ENCODE measurements at regions not wholly inside any gene's neighbourhood (a gene's known extent, or its start where the extent isn't known, plus 50 kb on each side); places are given as distances from the start of the nearest gene placed in this dataset.

- DNase-seq = no peak
- Histone ChIP-seq H3K4me3 (ENCODE audit: insufficient read depth in 1 of 2, low read depth in 1 of 2, low read length in 2 of 2) (no peak overlapping the region), H3K14ac (ENCODE audit: low read length in 2 of 2) (no peak overlapping the region), H2BK120ac (ENCODE audit: low read depth, low read length) (no peak overlapping the region), H3K36me3 (ENCODE audit: control insufficient read depth in 1 of 2, insufficient read depth in 2 of 2, low read depth in 1 of 2, low read length in 2 of 2) (no peaks in the 10 kb centered on the region), H3K4me2 (ENCODE audit: low read length, poor library complexity, severe bottlenecking) (no peak overlapping the region), H2AK5ac (ENCODE audit: low read length, severe bottlenecking) (no peak overlapping the region), H2BK15ac (ENCODE audit: low read depth, poor library complexity, severe bottlenecking) (no peak overlapping the region), H3K23ac (ENCODE audit: low read length in 2 of 2) (no peak overlapping the region), H3K27ac (ENCODE audit: low read length, poor library complexity, severe bottlenecking) (no peak overlapping the region), H4K91ac (ENCODE audit: low read length) (no peak overlapping the region), H2BK12ac (ENCODE audit: low read length in 2 of 2) (no peak overlapping the region), H4K8ac (ENCODE audit: low read length) (no peak overlapping the region), H2AFZ (ENCODE audit: low read depth, low read length) (no peak overlapping the region), H3K27me3 (ENCODE audit: control insufficient read depth in 1 of 2, insufficient read depth in 1 of 2, low read length in 2 of 2) (no peaks in the 10 kb centered on the region), H3K79me1 (replicated peaks; ENCODE audit: low read length, poor library complexity, severe bottlenecking) (no peaks in the 10 kb centered on the region), H2BK5ac (ENCODE audit: low read depth, low read length, poor library complexity, severe bottlenecking) (no peak overlapping the region), H3K18ac (ENCODE audit: low read depth in 1 of 2, low read length in 2 of 2) (no peak overlapping the region), H3K4ac (ENCODE audit: low read depth in 1 of 2, low read length in 2 of 2) (no peak overlapping the region), H3K9me3 (ENCODE audit: control insufficient read depth, low read length) (no peaks in the 10 kb centered on the region), H3K9ac (ENCODE audit: low read length) (no peak overlapping the region), H3K4me1 (ENCODE audit: control insufficient read depth, insufficient read depth, low read depth, low read length) (peaks cover 2% of the 10 kb centered on the region)
- WGBS = 90% methylated on average over 2 of the region's 2 CpGs
Measured at GRCh38 chr6:23529902-23530301, 596.1 kb upstream of the NRSN1 start.

DNA sequence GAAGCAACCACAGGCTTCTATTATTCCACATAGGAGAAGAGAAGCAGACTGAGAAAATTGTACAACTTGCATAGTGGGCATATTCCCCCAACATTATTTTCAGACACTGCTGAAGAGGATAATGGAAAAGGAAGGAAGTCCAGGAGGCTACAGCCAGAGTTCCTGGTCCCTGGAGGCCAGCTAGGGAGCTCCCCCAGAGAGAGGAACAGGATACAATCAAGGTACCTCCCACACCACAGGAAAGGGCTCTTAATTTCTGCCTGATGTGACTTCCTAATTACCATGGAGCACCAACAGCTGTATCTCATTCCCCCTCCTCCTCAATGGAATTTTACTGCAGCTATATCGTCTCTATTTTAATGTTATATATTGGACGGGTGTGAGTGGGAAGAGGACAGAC is 594.3 kb upstream of the NRSN1 start:
- Histone ChIP-seq H3K23ac (ENCODE audit: low read length in 2 of 2) (no peak overlapping the region), H3K27ac (ENCODE audit: low read length, poor library complexity, severe bottlenecking) (no peak overlapping the region), H2BK5ac (ENCODE audit: low read depth, low read length, poor library complexity, severe bottlenecking) (no peak overlapping the region), H3K27me3 (ENCODE audit: control insufficient read depth in 1 of 2, insufficient read depth in 1 of 2, low read length in 2 of 2) (no peaks in the 10 kb centered on the region), H4K91ac (ENCODE audit: low read length) (no peak overlapping the region), H2AK5ac (ENCODE audit: low read length, severe bottlenecking) (no peak overlapping the region), H3K18ac (ENCODE audit: low read depth in 1 of 2, low read length in 2 of 2) (no peak overlapping the region), H2BK12ac (ENCODE audit: low read length in 2 of 2) (no peak overlapping the region), H3K79me1 (replicated peaks; ENCODE audit: low read length, poor library complexity, severe bottlenecking) (no peaks in the 10 kb centered on the region), H3K4me2 (ENCODE audit: low read length, poor library complexity, severe bottlenecking) (no peak overlapping the region), H3K9ac (ENCODE audit: low read length) (no peak overlapping the region), H2BK15ac (ENCODE audit: low read depth, poor library complexity, severe bottlenecking) (no peak overlapping the region), H4K8ac (ENCODE audit: low read length) (no peak overlapping the region), H3K4me1 (ENCODE audit: control insufficient read depth, insufficient read depth, low read depth, low read length) (no peaks in the 10 kb centered on the region), H3K9me3 (ENCODE audit: control insufficient read depth, low read length) (no peaks in the 10 kb centered on the region), H2AFZ (ENCODE audit: low read depth, low read length) (no peak overlapping the region), H3K4ac (ENCODE audit: low read depth in 1 of 2, low read length in 2 of 2) (no peak overlapping the region), H3K14ac (ENCODE audit: low read length in 2 of 2) (no peak overlapping the region), H3K4me3 (ENCODE audit: insufficient read depth in 1 of 2, low read depth in 1 of 2, low read length in 2 of 2) (no peak overlapping the region), H2BK120ac (ENCODE audit: low read depth, low read length) (no peak overlapping the region), H3K36me3 (ENCODE audit: control insufficient read depth in 1 of 2, insufficient read depth in 2 of 2, low read depth in 1 of 2, low read length in 2 of 2) (no peaks in the 10 kb centered on the region)
- DNase-seq = no peak
- 75% methylated on average over 1 of the region's 2 CpGs for WGBS

GRCh38 chr6:23532227-23532626 is 593.8 kb upstream of the NRSN1 start:
- Histone ChIP-seq H3K27me3 (ENCODE audit: control insufficient read depth in 1 of 2, insufficient read depth in 1 of 2, low read length in 2 of 2) (no peaks in the 10 kb centered on the region), H2BK5ac (ENCODE audit: low read depth, low read length, poor library complexity, severe bottlenecking) (no peak overlapping the region), H3K36me3 (ENCODE audit: control insufficient read depth in 1 of 2, insufficient read depth in 2 of 2, low read depth in 1 of 2, low read length in 2 of 2) (no peaks in the 10 kb centered on the region), H3K4me2 (ENCODE audit: low read length, poor library complexity, severe bottlenecking) (no peak overlapping the region), H2AK5ac (ENCODE audit: low read length, severe bottlenecking) (no peak overlapping the region), H3K9me3 (ENCODE audit: control insufficient read depth, low read length) (no peaks in the 10 kb centered on the region), H3K4me3 (ENCODE audit: insufficient read depth in 1 of 2, low read depth in 1 of 2, low read length in 2 of 2) (no peak overlapping the region), H3K18ac (ENCODE audit: low read depth in 1 of 2, low read length in 2 of 2) (no peak overlapping the region), H3K79me1 (replicated peaks; ENCODE audit: low read length, poor library complexity, severe bottlenecking) (no peaks in the 10 kb centered on the region), H3K9ac (ENCODE audit: low read length) (no peak overlapping the region), H4K8ac (ENCODE audit: low read length) (no peak overlapping the region), H2BK15ac (ENCODE audit: low read depth, poor library complexity, severe bottlenecking) (no peak overlapping the region), H2BK12ac (ENCODE audit: low read length in 2 of 2) (no peak overlapping the region), H3K4ac (ENCODE audit: low read depth in 1 of 2, low read length in 2 of 2) (no peak overlapping the region), H3K23ac (ENCODE audit: low read length in 2 of 2) (no peak overlapping the region), H2AFZ (ENCODE audit: low read depth, low read length) (no peak overlapping the region), H3K14ac (ENCODE audit: low read length in 2 of 2) (no peak overlapping the region), H3K4me1 (ENCODE audit: control insufficient read depth, insufficient read depth, low read depth, low read length) (no peaks in the 10 kb centered on the region), H3K27ac (ENCODE audit: low read length, poor library complexity, severe bottlenecking) (no peak overlapping the region), H4K91ac (ENCODE audit: low read length) (no peak overlapping the region), H2BK120ac (ENCODE audit: low read depth, low read length) (no peak overlapping the region)
- no peak for DNase-seq

DNA sequence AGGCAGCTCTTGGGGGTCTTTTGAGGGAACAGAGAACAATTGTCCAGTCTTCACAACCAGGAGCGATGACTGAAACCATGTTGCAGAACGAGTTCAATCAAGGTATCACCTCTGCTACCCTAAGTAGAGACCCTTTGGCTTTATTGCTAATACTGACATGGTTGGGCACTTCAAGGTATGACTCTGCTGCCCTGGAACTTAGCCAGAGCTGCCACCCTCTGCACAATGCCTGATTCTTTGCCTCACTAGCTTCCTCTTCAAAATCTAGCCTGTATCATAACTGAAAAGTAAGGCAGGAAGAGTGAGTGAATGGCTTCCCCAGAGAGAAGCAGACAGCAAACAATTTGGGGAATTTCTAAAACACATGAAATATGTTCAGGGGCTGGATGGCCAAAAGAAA is 592.7 kb upstream of the NRSN1 start:
- H3K36me3 ChIP-seq (ENCODE audit: control insufficient read depth in 1 of 2, insufficient read depth in 2 of 2, low read depth in 1 of 2, low read length in 2 of 2) = no peaks in the 10 kb centered on the region
- H2BK15ac ChIP-seq (ENCODE audit: low read depth, poor library complexity, severe bottlenecking) = no peak overlapping the region
- H3K9ac ChIP-seq (ENCODE audit: low read length) = no peak overlapping the region
- no peaks in the 10 kb centered on the region for H3K9me3 ChIP-seq (ENCODE audit: control insufficient read depth, low read length)
- no peak overlapping the region for H3K23ac ChIP-seq (ENCODE audit: low read length in 2 of 2)
- no peak overlapping the region for H2BK5ac ChIP-seq (ENCODE audit: low read depth, low read length, poor library complexity, severe bottlenecking)
- H3K14ac ChIP-seq (ENCODE audit: low read length in 2 of 2) = no peak overlapping the region
- H3K4me1 ChIP-seq (ENCODE audit: control insufficient read depth, insufficient read depth, low read depth, low read length) = no peaks in the 10 kb centered on the region
- no peak overlapping the region for H4K8ac ChIP-seq (ENCODE audit: low read length)
- no peak overlapping the region for H3K4me3 ChIP-seq (ENCODE audit: insufficient read depth in 1 of 2, low read depth in 1 of 2, low read length in 2 of 2)
- no peak overlapping the region for H2BK120ac ChIP-seq (ENCODE audit: low read depth, low read length)
- no peaks in the 10 kb centered on the region for H3K27me3 ChIP-seq (ENCODE audit: control insufficient read depth in 1 of 2, insufficient read depth in 1 of 2, low read length in 2 of 2)
- H2BK12ac ChIP-seq (ENCODE audit: low read length in 2 of 2) = no peak overlapping the region
- no peak overlapping the region for H3K4me2 ChIP-seq (ENCODE audit: low read length, poor library complexity, severe bottlenecking)
- no peak overlapping the region for H2AK5ac ChIP-seq (ENCODE audit: low read length, severe bottlenecking)
- H3K27ac ChIP-seq (ENCODE audit: low read length, poor library complexity, severe bottlenecking) = no peak overlapping the region
- H3K18ac ChIP-seq (ENCODE audit: low read depth in 1 of 2, low read length in 2 of 2) = no peak overlapping the region
- H3K79me1 ChIP-seq (replicated peaks; ENCODE audit: low read length, poor library complexity, severe bottlenecking) = no peaks in the 10 kb centered on the region
- H4K91ac ChIP-seq (ENCODE audit: low read length) = no peak overlapping the region
- no peak overlapping the region for H3K4ac ChIP-seq (ENCODE audit: low read depth in 1 of 2, low read length in 2 of 2)
- WGBS = 93% methylated on average over 2 of the region's 2 CpGs
- no peak for DNase-seq
- no peak overlapping the region for H2AFZ ChIP-seq (ENCODE audit: low read depth, low read length)
